ENCODE measurements at regions not wholly inside any gene's neighbourhood (a gene's known extent, or its start where the extent isn't known, plus 50 kb on each side); places are given as distances from the start of the nearest gene placed in this dataset.
"Not testable (repeated sequence)": the region's sequence is repeated elsewhere in the genome, so short reads cannot be mapped to it uniquely, and the experiment has no call there.

DNA sequence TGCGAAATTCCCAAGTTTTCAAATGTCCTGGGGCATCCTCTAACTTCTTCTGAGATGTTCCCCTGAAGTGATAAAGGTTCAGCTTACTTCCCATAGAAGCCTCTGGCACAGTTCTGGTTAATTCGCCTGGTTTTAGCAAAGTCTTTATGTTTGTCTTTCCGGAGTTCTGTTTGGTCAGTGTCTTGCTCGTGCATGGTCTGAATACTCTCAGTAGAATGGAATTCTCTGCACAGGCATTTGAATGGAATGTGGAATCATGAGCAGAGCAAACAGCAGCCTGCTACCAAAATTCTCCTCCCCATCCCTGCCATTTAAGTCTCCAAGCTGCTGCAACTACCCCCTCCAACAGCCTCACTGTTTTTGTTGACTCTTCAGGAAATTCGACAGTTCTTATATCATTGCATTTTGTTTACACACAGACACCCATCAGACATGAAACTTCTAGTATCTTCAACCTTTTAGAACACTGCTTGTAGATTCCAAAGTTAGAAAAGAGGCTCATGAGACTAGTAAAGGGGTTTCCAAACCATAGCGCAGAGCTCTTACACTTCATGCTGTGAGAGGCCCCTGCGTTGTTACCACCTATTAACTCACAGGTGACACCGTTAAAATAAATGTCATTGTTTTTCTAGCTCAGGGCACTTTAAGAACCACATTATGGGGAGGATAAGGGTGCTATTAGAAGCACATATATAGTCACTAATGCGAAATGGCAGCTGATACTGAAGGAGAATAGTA is 129.7 kb downstream of the PLCE1 start:
- no peak for TF ChIP-seq EZH2 (IDR thresholded peaks at IDR 0.05; ENCODE audit: borderline replicate concordance, low read depth, low read length, poor library complexity, severe bottlenecking)
- TF ChIP-seq CTCF (conservative IDR thresholded peaks at IDR 0.05; ENCODE audit: low read depth, low read length): no peak
- Histone ChIP-seq H3K27ac (ENCODE audit: low read depth, low read length, poor library complexity, severe bottlenecking) (no peak overlapping the region), H3K27me3 (replicated peaks; ENCODE audit: insufficient read depth, low read depth, low read length, poor library complexity) (no peaks in the 10 kb centered on the region), H3K9me3 (ENCODE audit: low read depth, low read length, poor library complexity, severe bottlenecking) (no peaks in the 10 kb centered on the region), H3K36me3 (ENCODE audit: insufficient read depth, low read length, poor library complexity, severe bottlenecking) (no peaks in the 10 kb centered on the region), H3K4me1 (ENCODE audit: insufficient read depth, low read length, poor library complexity, severe bottlenecking) (no peaks in the 10 kb centered on the region), H3K4me3 (ENCODE audit: low read depth, low read length, poor library complexity, severe bottlenecking) (no peak overlapping the region)
- intact Hi-C loops (cut with micrococcal nuclease; ENCODE audit: unreplicated experiment): no loop called here
- ChIA-PET CTCF (no interaction called here), POLR2A (ENCODE audit: low non-redundant PET) (no interaction called here)
- DNase-seq (ENCODE audit: low spot score): no peak
- BruUV-seq (replicated peaks): no TSS peak

GRCh38 chr10:94124147-94124546 is 130.4 kb downstream of the PLCE1 start:
- H3K4me3 ChIP-seq (ENCODE audit: low read depth, low read length, poor library complexity, severe bottlenecking); H3K27me3 ChIP-seq (replicated peaks; ENCODE audit: insufficient read depth, low read depth, low read length, poor library complexity); POLR2A ChIA-PET (ENCODE audit: low non-redundant PET); DNase-seq (ENCODE audit: low spot score); H3K36me3 ChIP-seq (ENCODE audit: insufficient read depth, low read length, poor library complexity, severe bottlenecking); H3K27ac ChIP-seq (ENCODE audit: low read depth, low read length, poor library complexity, severe bottlenecking); CTCF ChIA-PET; BruUV-seq (replicated peaks); intact Hi-C loops (cut with micrococcal nuclease; ENCODE audit: unreplicated experiment); H3K9me3 ChIP-seq (ENCODE audit: low read depth, low read length, poor library complexity, severe bottlenecking); H3K4me1 ChIP-seq (ENCODE audit: insufficient read depth, low read length, poor library complexity, severe bottlenecking): not testable (repeated sequence)

DNA sequence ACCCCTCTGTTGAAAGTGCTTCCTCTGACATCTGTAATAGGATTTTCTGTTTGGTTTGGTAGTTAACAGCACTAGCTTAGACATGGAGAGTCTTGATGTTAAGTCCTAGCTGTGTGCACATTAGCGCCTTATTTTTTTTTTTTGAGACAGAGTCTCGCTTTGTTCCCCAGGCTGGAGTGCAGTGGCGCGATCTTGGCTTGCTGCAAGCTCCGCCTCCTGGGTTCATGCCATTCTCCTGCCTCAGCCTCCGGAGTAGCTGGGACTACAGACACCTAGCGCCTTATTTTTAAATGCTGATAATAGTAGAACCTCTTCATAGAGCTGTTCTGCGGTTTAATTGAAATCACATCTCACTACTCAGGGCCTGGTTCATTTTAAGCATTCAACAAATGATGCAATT is 131.5 kb downstream of the PLCE1 start:
- H3K36me3 ChIP-seq (ENCODE audit: insufficient read depth, low read length, poor library complexity, severe bottlenecking); intact Hi-C loops (cut with micrococcal nuclease; ENCODE audit: unreplicated experiment); DNase-seq (ENCODE audit: low spot score); CTCF ChIA-PET; BruUV-seq (replicated peaks); H3K27ac ChIP-seq (ENCODE audit: low read depth, low read length, poor library complexity, severe bottlenecking); H3K9me3 ChIP-seq (ENCODE audit: low read depth, low read length, poor library complexity, severe bottlenecking); POLR2A ChIA-PET (ENCODE audit: low non-redundant PET); H3K4me3 ChIP-seq (ENCODE audit: low read depth, low read length, poor library complexity, severe bottlenecking); H3K4me1 ChIP-seq (ENCODE audit: insufficient read depth, low read length, poor library complexity, severe bottlenecking); H3K27me3 ChIP-seq (replicated peaks; ENCODE audit: insufficient read depth, low read depth, low read length, poor library complexity): not testable (repeated sequence)

- no peaks in the 10 kb centered on the region for H3K27me3 ChIP-seq (replicated peaks; ENCODE audit: insufficient read depth, low read depth, low read length, poor library complexity)
- TF ChIP-seq CTCF (conservative IDR thresholded peaks at IDR 0.05; ENCODE audit: low read depth, low read length) (no peak), EZH2 (IDR thresholded peaks at IDR 0.05; ENCODE audit: borderline replicate concordance, low read depth, low read length, poor library complexity, severe bottlenecking) (no peak)
- DNase-seq (ENCODE audit: low spot score): no peak
- H3K4me3 ChIP-seq (ENCODE audit: low read depth, low read length, poor library complexity, severe bottlenecking): no peak overlapping the region
- no peaks in the 10 kb centered on the region for H3K4me1 ChIP-seq (ENCODE audit: insufficient read depth, low read length, poor library complexity, severe bottlenecking)
- no peaks in the 10 kb centered on the region for H3K36me3 ChIP-seq (ENCODE audit: insufficient read depth, low read length, poor library complexity, severe bottlenecking)
- H3K9me3 ChIP-seq (ENCODE audit: low read depth, low read length, poor library complexity, severe bottlenecking): no peaks in the 10 kb centered on the region
- intact Hi-C loops (cut with micrococcal nuclease; ENCODE audit: unreplicated experiment): no loop called here
- ChIA-PET CTCF (no interaction called here), POLR2A (ENCODE audit: low non-redundant PET) (no interaction called here)
- BruUV-seq (replicated peaks): no TSS peak
- H3K27ac ChIP-seq (ENCODE audit: low read depth, low read length, poor library complexity, severe bottlenecking): no peak overlapping the region
Measured at GRCh38 chr10:94125856-94126255, 132.1 kb downstream of the PLCE1 start.
